ENCODE measurements at regions not wholly inside any gene's neighbourhood (a gene's known extent, or its start where the extent isn't known, plus 50 kb on each side); places are given as distances from the start of the nearest gene placed in this dataset.
"Not testable (repeated sequence)": the region's sequence is repeated elsewhere in the genome, so short reads cannot be mapped to it uniquely, and the experiment has no call there.

GRCh38 chr12:3419558-3419957 lies 71.4 kb upstream of the PRMT8 start:
- no peaks in the 10 kb centered on the region for H3K36me3 Mint-ChIP-seq (ENCODE audit: low read depth)
- H3K9me3 Mint-ChIP-seq, result no peaks in the 10 kb centered on the region
- TF ChIP-seq CTCF (IDR thresholded peaks at IDR 0.05; ENCODE audit: unreplicated experiment in 3 of 3), result no peak
- no peak overlapping the region for H3K4me3 Mint-ChIP-seq
- H3K27ac Mint-ChIP-seq, result no peak overlapping the region
- peaks cover 18% of the 10 kb centered on the region for H3K27me3 Mint-ChIP-seq (ENCODE audit: low read depth)
- H3K4me1 Mint-ChIP-seq, result peaks cover 15% of the 10 kb centered on the region

GRCh38 chr12:3420693-3421092 lies 70.3 kb upstream of the PRMT8 start:
- Mint-ChIP-seq H3K27me3 (ENCODE audit: low read depth) (peaks cover 18% of the 10 kb centered on the region), H3K9me3 (no peaks in the 10 kb centered on the region), H3K4me3 (no peak overlapping the region), H3K27ac (no peak overlapping the region), H3K4me1 (peaks cover 15% of the 10 kb centered on the region), H3K36me3 (ENCODE audit: low read depth) (no peaks in the 10 kb centered on the region)
- no peak for TF ChIP-seq CTCF (IDR thresholded peaks at IDR 0.05; ENCODE audit: unreplicated experiment in 3 of 3)

DNA sequence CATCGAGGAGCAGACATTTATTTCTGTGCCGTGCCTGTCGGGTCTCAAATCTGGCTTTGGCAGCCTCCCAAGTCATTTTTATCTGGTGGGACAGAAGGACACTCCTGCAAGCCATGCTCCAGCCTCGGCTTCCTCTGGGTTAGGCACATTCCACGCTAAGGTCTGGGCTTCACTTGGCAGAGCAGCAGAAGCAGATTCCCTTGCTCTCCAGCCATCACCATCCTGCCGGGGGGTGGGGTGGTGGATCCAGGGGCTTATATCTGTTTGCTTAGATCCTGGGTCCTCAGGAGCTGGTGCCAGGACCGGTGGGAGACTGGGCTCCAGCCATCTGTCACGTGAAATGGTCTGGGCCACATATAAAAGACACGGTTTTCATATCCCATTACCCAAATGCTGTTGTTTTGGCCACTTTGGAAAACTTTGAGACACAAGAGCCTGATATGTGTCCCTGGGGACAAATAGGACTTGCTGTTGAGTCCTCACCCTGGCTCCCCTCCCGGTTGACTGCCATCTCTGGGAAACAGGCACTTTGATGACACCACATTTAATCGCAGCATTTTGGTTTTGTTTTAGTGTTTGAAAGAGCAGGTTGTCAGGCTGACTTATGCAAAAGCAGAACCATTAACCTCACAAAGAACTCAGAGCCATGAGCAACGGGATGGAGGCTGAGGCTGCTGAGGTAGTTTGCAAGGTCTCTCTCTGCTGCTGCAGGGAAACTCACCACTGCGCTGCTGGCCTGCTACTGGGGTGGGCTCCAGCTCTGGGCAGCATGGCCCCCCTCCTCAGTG lies 69.6 kb upstream of the PRMT8 start:
- Mint-ChIP-seq H3K27ac (no peak overlapping the region), H3K4me1 (peaks cover 12% of the 10 kb centered on the region), H3K36me3 (ENCODE audit: low read depth) (no peaks in the 10 kb centered on the region), H3K9me3 (no peaks in the 10 kb centered on the region), H3K27me3 (ENCODE audit: low read depth) (peaks cover 18% of the 10 kb centered on the region), H3K4me3 (no peak overlapping the region)
- no peak for TF ChIP-seq CTCF (IDR thresholded peaks at IDR 0.05; ENCODE audit: unreplicated experiment in 3 of 3)

DNA sequence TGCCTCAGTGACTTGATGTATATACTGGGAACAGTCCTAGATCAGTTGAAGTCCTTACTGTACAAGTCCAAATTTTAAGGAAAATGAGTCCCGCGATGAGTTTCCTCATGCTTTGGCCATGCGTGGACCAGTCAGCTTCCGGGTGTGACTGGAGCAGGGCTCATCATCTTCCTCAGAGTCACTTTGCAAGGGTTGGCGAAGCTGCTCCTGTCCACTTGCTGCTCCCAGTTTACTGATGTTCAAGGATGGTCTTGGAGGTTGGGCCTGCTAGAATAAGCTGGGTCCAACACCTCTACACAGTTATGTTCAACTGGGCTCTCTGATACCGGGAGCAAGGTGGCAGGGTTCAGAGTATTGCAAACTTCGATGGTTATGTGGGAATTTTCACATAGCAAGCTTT lies 66.2 kb upstream of the PRMT8 start:
- not testable (repeated sequence) for H3K4me3 Mint-ChIP-seq; H3K4me1 Mint-ChIP-seq; H3K36me3 Mint-ChIP-seq (ENCODE audit: low read depth); H3K9me3 Mint-ChIP-seq; H3K27ac Mint-ChIP-seq
- peaks cover 14% of the 10 kb centered on the region for H3K27me3 Mint-ChIP-seq (ENCODE audit: low read depth)

DNA sequence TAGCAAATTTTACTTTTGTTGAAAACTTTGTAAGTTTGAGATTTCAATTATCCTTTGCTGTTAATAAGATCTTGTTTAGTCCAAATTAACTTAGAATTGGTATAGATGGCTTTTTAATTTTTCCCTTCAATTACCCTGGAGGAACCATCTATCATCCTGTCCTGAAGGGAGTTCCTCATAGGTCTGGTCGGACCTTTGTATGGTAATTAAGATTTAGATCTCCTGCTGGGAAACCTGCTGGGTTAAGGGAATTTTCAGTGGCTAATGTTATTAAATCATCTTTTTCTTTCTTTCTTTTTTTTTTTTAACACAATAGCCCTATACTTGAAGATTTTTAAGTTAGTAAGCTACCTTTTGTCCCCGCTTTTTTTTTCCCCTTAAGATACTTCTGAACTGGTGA lies 63.0 kb upstream of the PRMT8 start:
- TF ChIP-seq CTCF (IDR thresholded peaks at IDR 0.05; ENCODE audit: unreplicated experiment in 3 of 3), result no peak
- H3K9me3 Mint-ChIP-seq, result peaks cover 9% of the 10 kb centered on the region

DNA sequence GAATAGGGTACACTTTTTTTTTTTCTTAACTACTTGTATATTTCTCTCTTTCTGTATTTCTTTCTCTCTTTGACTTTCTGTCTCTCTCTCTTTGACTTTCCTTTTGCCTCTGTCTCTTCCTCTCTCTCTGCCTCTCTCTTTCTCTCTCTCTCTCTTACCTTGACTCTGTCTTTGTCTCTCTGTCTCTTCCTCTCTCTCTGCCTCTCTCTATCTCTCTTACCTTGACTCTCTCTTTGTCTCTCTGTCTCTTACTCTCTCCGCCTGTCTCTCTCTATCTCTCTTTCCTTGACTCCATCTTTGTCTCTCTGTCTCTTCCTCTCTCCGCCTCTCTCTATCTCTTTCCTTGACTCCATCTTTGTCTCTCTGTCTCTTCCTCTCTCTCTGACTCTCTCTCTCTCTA lies 62.4 kb upstream of the PRMT8 start:
- H3K36me3 Mint-ChIP-seq (ENCODE audit: low read depth), result no peaks in the 10 kb centered on the region
- peaks cover 9% of the 10 kb centered on the region for H3K9me3 Mint-ChIP-seq
- peaks cover 10% of the 10 kb centered on the region for H3K27me3 Mint-ChIP-seq (ENCODE audit: low read depth)
- H3K27ac Mint-ChIP-seq, result no peak overlapping the region
- H3K4me1 Mint-ChIP-seq, result no peaks in the 10 kb centered on the region
- no peak overlapping the region for H3K4me3 Mint-ChIP-seq
- no peak for TF ChIP-seq CTCF (IDR thresholded peaks at IDR 0.05; ENCODE audit: unreplicated experiment in 3 of 3)

More for the DNA sequence above, 63.0 kb upstream of the PRMT8 start:
- Mint-ChIP-seq H3K4me1 (no peaks in the 10 kb centered on the region), H3K27me3 (ENCODE audit: low read depth) (peaks cover 4% of the 10 kb centered on the region), H3K4me3 (no peak overlapping the region), H3K27ac (no peak overlapping the region), H3K36me3 (ENCODE audit: low read depth) (no peaks in the 10 kb centered on the region)

DNA sequence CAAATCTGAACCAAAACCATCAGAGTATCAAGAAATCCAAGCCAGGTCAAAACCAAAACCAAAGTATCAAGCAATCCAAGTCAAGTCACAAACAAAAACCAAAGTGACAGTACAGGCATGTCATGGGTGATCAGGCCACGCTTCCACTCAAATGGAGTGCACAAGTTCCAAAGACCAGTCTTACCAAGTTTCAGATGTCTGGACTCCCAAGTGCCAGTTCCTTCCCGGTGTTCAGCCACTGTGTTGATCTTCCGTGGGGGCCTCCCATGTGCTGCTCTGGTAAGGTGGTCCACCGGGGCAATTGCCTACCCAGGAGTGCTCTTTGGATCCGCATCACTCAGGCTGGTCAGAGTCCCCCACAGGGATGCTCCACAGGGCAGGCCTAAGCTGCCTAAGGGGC lies 61.5 kb upstream of the PRMT8 start:
- not testable (repeated sequence) for H3K4me3 Mint-ChIP-seq; H3K9me3 Mint-ChIP-seq; H3K36me3 Mint-ChIP-seq (ENCODE audit: low read depth); H3K4me1 Mint-ChIP-seq; H3K27ac Mint-ChIP-seq
- H3K27me3 Mint-ChIP-seq (ENCODE audit: low read depth), result peaks cover 15% of the 10 kb centered on the region

All from nephron (organoid).